Keratinocyte (primary cell): ENCODE measurements at regions not wholly inside any gene's neighbourhood (a gene's known extent, or its start where the extent isn't known, plus 50 kb on each side); places are given as distances from the start of the nearest gene placed in this dataset.

ENCODE experiments used
- DNase-seq: peaks from one replicate; pipeline ENCODE4 v3.0.0-alpha.2; 2011; ENCODE audit warnings: low read depth, missing footprints, low spot score
- FAIRE-seq: peaks from 2 replicates; lab custom pipeline; 2011; peaks lifted over from hg19 to GRCh38; lab: Jason Lieb, UNC
- H2AFZ ChIP-seq: 2 replicates; pipeline ENCODE4 v1.6.0; 2012; ENCODE audit warnings: low read length, control low read depth, inconsistent platforms; ENCODE audit not compliant: control insufficient read depth
- H3K27ac ChIP-seq: 2 replicates; pipeline ENCODE4 v1.5.1; 2011; ENCODE audit warnings: low read length; ENCODE audit not compliant: control insufficient read depth, insufficient read depth
- H3K27me3 ChIP-seq: 3 replicates; pipeline ENCODE4 v1.6.0; 2011; ENCODE audit warnings: low read length; ENCODE audit not compliant: control insufficient read depth, insufficient read depth; ENCODE audit errors: extremely low read depth
- H3K36me3 ChIP-seq, 2 experiments: 2 replicates in 1 of 2; 3 replicates in 1 of 2; pipeline ENCODE4 v1.5.1; 2011; ENCODE audit warnings: low read length in 2 of 2, mild to moderate bottlenecking in 1 of 2; ENCODE audit not compliant: control insufficient read depth in 2 of 2, insufficient read depth in 2 of 2; ENCODE audit errors: extremely low read depth in 1 of 2
- H3K4me1 ChIP-seq: 3 replicates; pipeline ENCODE4 v1.5.1; 2011; ENCODE audit warnings: low read length; ENCODE audit not compliant: control insufficient read depth, insufficient read depth; ENCODE audit errors: extremely low read depth
- H3K4me2 ChIP-seq: 3 replicates; pipeline ENCODE4 v1.6.0; 2011; ENCODE audit warnings: low read depth, low read length; ENCODE audit not compliant: control insufficient read depth, insufficient read depth; ENCODE audit errors: extremely low read depth
- H3K4me3 ChIP-seq, 3 experiments: fragments of 200-600 bp in 1 of 3; sonication (generic) in 1 of 3; 2 replicates in 2 of 3; 3 replicates in 1 of 3; pipeline ENCODE4 v1.5.1; 2011 to 2016; ENCODE audit warnings: low read length in 3 of 3, mild to moderate bottlenecking in 3 of 3, control low read depth in 2 of 3, inconsistent platforms in 1 of 3, low read depth in 1 of 3, mixed read lengths in 1 of 3, mixed run types in 1 of 3, moderate library complexity in 1 of 3; ENCODE audit not compliant: control insufficient read depth in 2 of 3, insufficient read depth in 2 of 3; ENCODE audit errors: extremely low read depth in 1 of 3
- H3K79me2 ChIP-seq: 2 replicates; pipeline ENCODE4 v1.6.0; 2012; ENCODE audit warnings: low read length; ENCODE audit not compliant: control insufficient read depth, insufficient read depth
- H3K9ac ChIP-seq: 3 replicates; pipeline ENCODE4 v1.6.0; 2011; ENCODE audit warnings: low read length; ENCODE audit not compliant: control insufficient read depth, insufficient read depth; ENCODE audit errors: extremely low read depth
- H3K9me1 ChIP-seq: 3 replicates; pipeline ENCODE4 v1.6.0; 2011; ENCODE audit warnings: low read length; ENCODE audit not compliant: control insufficient read depth, insufficient read depth; ENCODE audit errors: extremely low read depth
- H3K9me3 ChIP-seq: 2 replicates; pipeline ENCODE4 v1.5.1; 2012; ENCODE audit warnings: low read depth, low read length; ENCODE audit not compliant: control insufficient read depth
- H4K20me1 ChIP-seq: 3 replicates; pipeline ENCODE4 v1.6.0; 2011; ENCODE audit warnings: low read length; ENCODE audit not compliant: control insufficient read depth, insufficient read depth; ENCODE audit errors: extremely low read depth
- CTCF ChIP-seq, 3 experiments: IDR thresholded peaks in 1 of 3; conservative IDR thresholded peaks in 1 of 3; optimal IDR thresholded peaks in 1 of 3; 2 replicates in 2 of 3; 3 replicates in 1 of 3; pipeline versions ENCODE3 to v1.5.1; 2011; ENCODE audit warnings: low read length in 3 of 3, mild to moderate bottlenecking in 3 of 3, moderate library complexity in 2 of 3, control low read depth in 1 of 3, inconsistent platforms in 1 of 3; ENCODE audit not compliant: insufficient read depth in 2 of 3; ENCODE audit errors: extremely low read depth in 1 of 3
- EZH2 ChIP-seq: IDR thresholded peaks from one replicate; pipeline ENCODE4 v1.6.1; 2012; ENCODE audit warnings: inconsistent platforms, mild to moderate bottlenecking, low read length, moderate library complexity
- dilution Hi-C: fragments of 300-500 bp; cut with MboI; formaldehyde crosslinking; loops from one replicate; pipeline ENCODE4 v1.7.0; 2020; ENCODE audit warnings: low sequenced_read_pairs; ENCODE audit not compliant: extremely low pct_ligation_motif_present

- no peak overlapping the region for H3K4me2 ChIP-seq
- FAIRE-seq (no peak), DNase-seq (no peak)
- H3K4me1 ChIP-seq: no peaks in the 10 kb centered on the region
- no peaks in the 10 kb centered on the region for H3K27me3 ChIP-seq
- TF ChIP-seq CTCF (optimal IDR thresholded peaks at IDR 0.05 in 1 of 3, IDR thresholded peaks at IDR 0.05 in 1 of 3, conservative IDR thresholded peaks at IDR 0.05 in 1 of 3; ENCODE audit: extremely low read depth in 1 of 3, insufficient read depth in 2 of 3, low read length in 3 of 3) (no peak), EZH2 (no peak)
- no peaks in the 10 kb centered on the region for H3K79me2 ChIP-seq
- H3K9me3 ChIP-seq: no peaks in the 10 kb centered on the region
- H4K20me1 ChIP-seq: no peaks in the 10 kb centered on the region
- no peak overlapping the region for H3K27ac ChIP-seq
- no peak overlapping the region for H2AFZ ChIP-seq
- no peak overlapping the region for H3K9ac ChIP-seq
- no peaks in the 10 kb centered on the region for H3K36me3 ChIP-seq
- no peaks in the 10 kb centered on the region for H3K9me1 ChIP-seq
- dilution Hi-C loops: no loop called here
- no peak overlapping the region for H3K4me3 ChIP-seq
Measured at GRCh38 chr6:54613596-54613995, 233.0 kb upstream of the FAM83B start.

GRCh38 chr6:54614499-54615195, 231.9 kb upstream of the FAM83B start:
- dilution Hi-C loops: no loop called here
- no peak overlapping the region for H3K4me2 ChIP-seq
- H3K9ac ChIP-seq: no peak overlapping the region
- TF ChIP-seq CTCF (optimal IDR thresholded peaks at IDR 0.05 in 1 of 3, IDR thresholded peaks at IDR 0.05 in 1 of 3, conservative IDR thresholded peaks at IDR 0.05 in 1 of 3; ENCODE audit: extremely low read depth in 1 of 3, insufficient read depth in 2 of 3, low read length in 3 of 3) (no peak), EZH2 (no peak)
- H3K4me3 ChIP-seq: no peak overlapping the region
- no peaks in the 10 kb centered on the region for H3K4me1 ChIP-seq
- no peaks in the 10 kb centered on the region for H3K9me1 ChIP-seq
- no peaks in the 10 kb centered on the region for H3K27me3 ChIP-seq
- no peaks in the 10 kb centered on the region for H3K79me2 ChIP-seq
- FAIRE-seq: no peak
- H4K20me1 ChIP-seq: no peaks in the 10 kb centered on the region
- no peak overlapping the region for H3K27ac ChIP-seq
- no peaks in the 10 kb centered on the region for H3K9me3 ChIP-seq
- no peak for DNase-seq
- H3K36me3 ChIP-seq: no peaks in the 10 kb centered on the region
- no peak overlapping the region for H2AFZ ChIP-seq
